T-helper 2 cell treated with Interferon-gamma antibody and Interleukin-4, amounts not matched to agents 5 μg/mL and 100 μg/mL, for 36 hours (primary cell): ENCODE measurements at regions not wholly inside any gene's neighbourhood (a gene's known extent, or its start where the extent isn't known, plus 50 kb on each side); places are given as distances from the start of the nearest gene placed in this dataset.
"Not testable (repeated sequence)": the region's sequence is repeated elsewhere in the genome, so short reads cannot be mapped to it uniquely, and the experiment has no call there.

Experiments
- DNase-seq: peaks from one replicate; pipeline ENCODE4 v3.0.0; 2021; ENCODE audit warnings: low spot score
- H3K27ac Mint-ChIP-seq: one replicate; pipeline ENCODE4 v1.8.0; 2021; ENCODE audit warnings: mild to moderate bottlenecking, mixed read lengths
- H3K27me3 Mint-ChIP-seq: one replicate; pipeline ENCODE4 v1.8.0; 2021; ENCODE audit warnings: low read depth, mixed read lengths
- H3K36me3 Mint-ChIP-seq: one replicate; pipeline ENCODE4 v1.8.0; 2021; ENCODE audit warnings: low read depth, mixed read lengths
- H3K4me1 Mint-ChIP-seq: one replicate; pipeline ENCODE4 v1.8.0; 2021; ENCODE audit warnings: low read depth, mixed read lengths
- H3K4me3 Mint-ChIP-seq: one replicate; pipeline ENCODE4 v1.8.0; 2022; ENCODE audit warnings: mild to moderate bottlenecking, moderate library complexity, mixed read lengths
- H3K9me3 Mint-ChIP-seq: one replicate; pipeline ENCODE4 v1.8.0; 2021; ENCODE audit warnings: mixed read lengths

- H3K36me3 Mint-ChIP-seq, result no peaks in the 10 kb centered on the region
- no peaks in the 10 kb centered on the region for H3K9me3 Mint-ChIP-seq
- no peak overlapping the region for H3K4me3 Mint-ChIP-seq
- H3K27me3 Mint-ChIP-seq, result no peaks in the 10 kb centered on the region
- peaks cover 9% of the 10 kb centered on the region for H3K4me1 Mint-ChIP-seq
- DNase-seq, result no peak
- no peak overlapping the region for H3K27ac Mint-ChIP-seq
Measured at GRCh38 chr21:14827468-14827867, 237.3 kb downstream of the NRIP1 start.

GRCh38 chr21:14826630-14827029 lies 238.2 kb downstream of the NRIP1 start:
- no peak for DNase-seq
- Mint-ChIP-seq H3K36me3 (no peaks in the 10 kb centered on the region), H3K4me3 (no peak overlapping the region), H3K9me3 (no peaks in the 10 kb centered on the region), H3K27ac (no peak overlapping the region), H3K4me1 (peaks cover 9% of the 10 kb centered on the region), H3K27me3 (no peaks in the 10 kb centered on the region)

- peaks cover 9% of the 10 kb centered on the region for H3K4me1 Mint-ChIP-seq
- H3K9me3 Mint-ChIP-seq, result no peaks in the 10 kb centered on the region
- H3K27me3 Mint-ChIP-seq, result no peaks in the 10 kb centered on the region
- DNase-seq, result no peak
- H3K27ac Mint-ChIP-seq, result no peak overlapping the region
- no peak overlapping the region for H3K4me3 Mint-ChIP-seq
- no peaks in the 10 kb centered on the region for H3K36me3 Mint-ChIP-seq
Measured at GRCh38 chr21:14825514-14825974, 239.3 kb downstream of the NRIP1 start.

DNA sequence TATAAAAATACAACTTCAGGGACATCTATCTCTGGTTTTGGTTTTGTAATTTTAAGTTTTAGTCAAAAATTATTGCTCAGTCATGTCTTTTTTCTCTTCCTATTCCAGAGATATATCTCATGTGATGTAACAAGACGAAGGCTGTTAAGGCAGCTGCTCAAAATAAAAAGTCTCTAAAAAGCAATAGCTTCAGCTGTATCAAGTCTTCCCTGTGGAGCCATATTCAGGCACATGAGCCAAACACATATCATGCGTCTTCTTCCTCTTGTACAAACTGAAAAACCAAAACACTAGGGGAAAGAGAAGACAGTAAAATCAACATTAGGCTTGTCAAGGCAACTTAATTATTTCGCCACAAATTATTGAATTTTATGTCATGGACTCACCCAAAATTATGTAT lies 240.7 kb downstream of the NRIP1 start:
- DNase-seq, result no peak
- no peak overlapping the region for H3K27ac Mint-ChIP-seq
- H3K9me3 Mint-ChIP-seq, result no peaks in the 10 kb centered on the region
- no peak overlapping the region for H3K4me3 Mint-ChIP-seq
- no peaks in the 10 kb centered on the region for H3K27me3 Mint-ChIP-seq
- H3K4me1 Mint-ChIP-seq, result peaks cover 6% of the 10 kb centered on the region
- no peaks in the 10 kb centered on the region for H3K36me3 Mint-ChIP-seq

- H3K27me3 Mint-ChIP-seq, result peaks cover 5% of the 10 kb centered on the region
- no peak for DNase-seq
- peaks cover 4% of the 10 kb centered on the region for H3K9me3 Mint-ChIP-seq
- no peak overlapping the region for H3K27ac Mint-ChIP-seq
- H3K4me3 Mint-ChIP-seq, result no peak overlapping the region
- H3K36me3 Mint-ChIP-seq, result no peaks in the 10 kb centered on the region
- peaks cover 3% of the 10 kb centered on the region for H3K4me1 Mint-ChIP-seq
Measured at GRCh38 chr21:14817311-14817710, 247.5 kb downstream of the NRIP1 start.

DNA sequence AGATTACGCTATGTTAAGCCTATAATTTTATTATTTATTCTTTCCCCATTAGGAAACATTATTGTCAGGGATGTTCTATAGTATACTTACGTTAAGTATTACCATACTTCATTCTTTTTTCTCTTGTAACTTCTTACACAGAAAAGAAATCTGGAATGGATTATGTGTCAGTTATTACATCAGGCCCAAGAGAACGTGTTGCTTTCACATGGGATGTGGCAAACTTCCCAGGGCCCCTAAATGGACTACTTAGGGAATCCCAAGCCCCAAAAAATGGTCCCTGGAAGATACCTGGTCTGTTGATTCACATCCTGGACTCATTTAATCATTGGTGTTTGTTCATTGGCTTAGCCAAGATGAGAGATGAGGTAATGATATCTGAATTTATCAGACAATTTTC lies 249.8 kb downstream of the NRIP1 start:
- Mint-ChIP-seq H3K27me3 (peaks cover 5% of the 10 kb centered on the region), H3K27ac (no peak overlapping the region), H3K4me3 (no peak overlapping the region), H3K9me3 (peaks cover 10% of the 10 kb centered on the region), H3K4me1 (peaks cover 3% of the 10 kb centered on the region), H3K36me3 (no peaks in the 10 kb centered on the region)
- DNase-seq, result no peak

- H3K27ac Mint-ChIP-seq, result no peak overlapping the region
- H3K4me1 Mint-ChIP-seq, result peaks cover 3% of the 10 kb centered on the region
- H3K9me3 Mint-ChIP-seq, result peaks cover 10% of the 10 kb centered on the region
- no peak overlapping the region for H3K4me3 Mint-ChIP-seq
- no peaks in the 10 kb centered on the region for H3K36me3 Mint-ChIP-seq
- H3K27me3 Mint-ChIP-seq, result peaks cover 5% of the 10 kb centered on the region
- no peak for DNase-seq
Measured at GRCh38 chr21:14814282-14814681, 250.5 kb downstream of the NRIP1 start.

DNA sequence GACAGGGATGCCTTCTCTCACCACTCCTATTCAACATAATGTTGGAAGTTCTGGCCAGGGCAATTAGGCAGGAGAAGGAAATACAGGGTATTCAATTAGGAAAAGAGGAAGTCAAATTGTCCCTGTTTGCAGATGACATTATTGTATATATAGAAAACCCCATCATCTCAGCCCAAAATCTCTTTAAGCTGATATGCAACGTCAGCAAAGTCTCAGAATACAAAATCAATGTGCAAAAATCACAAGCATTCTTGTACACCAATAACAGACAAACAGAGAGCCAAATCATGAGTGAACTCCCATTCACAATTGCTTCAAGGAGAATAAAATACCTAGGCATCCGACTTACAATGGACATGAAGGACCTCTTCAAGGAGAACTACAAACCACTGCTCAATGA lies 258.1 kb upstream of the SAMSN1 start:
- not testable (repeated sequence) for DNase-seq, H3K36me3 Mint-ChIP-seq

DNA sequence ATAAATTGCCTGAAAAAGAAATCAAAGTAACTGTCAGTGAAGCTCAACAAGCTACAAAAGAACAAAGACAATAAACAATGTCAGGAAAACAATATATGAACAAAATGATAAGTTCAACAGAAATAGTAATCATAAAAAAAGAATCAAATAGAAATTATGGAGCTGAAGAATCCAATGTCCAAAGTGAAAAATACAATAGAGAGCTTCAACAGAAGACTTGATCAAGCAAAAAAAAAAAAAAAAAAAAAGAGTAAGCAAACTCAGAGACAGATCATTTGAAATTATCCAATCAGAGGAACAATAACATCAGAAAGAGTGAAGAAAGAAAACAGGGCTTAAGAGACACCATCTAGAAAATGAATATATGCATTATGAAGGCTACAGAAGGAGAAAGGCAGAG lies 251.4 kb upstream of the SAMSN1 start:
- Mint-ChIP-seq H3K4me1 (no peaks in the 10 kb centered on the region), H3K27me3 (peaks cover 2% of the 10 kb centered on the region), H3K36me3 (no peaks in the 10 kb centered on the region), H3K9me3 (peaks cover 30% of the 10 kb centered on the region), H3K27ac (no peak overlapping the region), H3K4me3 (no peak overlapping the region)
- DNase-seq, result no peak

More for the DNA sequence above, 258.1 kb upstream of the SAMSN1 start:
- H3K9me3 Mint-ChIP-seq, result peaks cover 19% of the 10 kb centered on the region
- H3K4me1 Mint-ChIP-seq, H3K27ac Mint-ChIP-seq, H3K27me3 Mint-ChIP-seq, H3K4me3 Mint-ChIP-seq: not testable (repeated sequence)

GRCh38 chr21:14787312-14787711 lies 241.2 kb upstream of the SAMSN1 start:
- no peak overlapping the region for H3K4me3 Mint-ChIP-seq
- no peak overlapping the region for H3K27ac Mint-ChIP-seq
- H3K4me1 Mint-ChIP-seq, result no peaks in the 10 kb centered on the region
- H3K36me3 Mint-ChIP-seq, result no peaks in the 10 kb centered on the region
- peaks cover 4% of the 10 kb centered on the region for H3K9me3 Mint-ChIP-seq
- H3K27me3 Mint-ChIP-seq, result peaks cover 13% of the 10 kb centered on the region
- no peak for DNase-seq

- H3K27me3 Mint-ChIP-seq, result peaks cover 21% of the 10 kb centered on the region
- H3K4me1 Mint-ChIP-seq, result no peaks in the 10 kb centered on the region
- no peak overlapping the region for H3K27ac Mint-ChIP-seq
- DNase-seq, result no peak
- peaks cover 9% of the 10 kb centered on the region for H3K9me3 Mint-ChIP-seq
- H3K4me3 Mint-ChIP-seq, result no peak overlapping the region
- no peaks in the 10 kb centered on the region for H3K36me3 Mint-ChIP-seq
Measured at GRCh38 chr21:14785679-14786078, 239.6 kb upstream of the SAMSN1 start.

GRCh38 chr21:14773777-14774345 lies 227.7 kb upstream of the SAMSN1 start:
- DNase-seq, result peak; percentile 41
- H3K4me3 Mint-ChIP-seq, result no peak overlapping the region
- no peak overlapping the region for H3K27ac Mint-ChIP-seq
- no peaks in the 10 kb centered on the region for H3K36me3 Mint-ChIP-seq
- no peaks in the 10 kb centered on the region for H3K9me3 Mint-ChIP-seq
- peaks cover 15% of the 10 kb centered on the region for H3K27me3 Mint-ChIP-seq
- H3K4me1 Mint-ChIP-seq, result peaks cover 2% of the 10 kb centered on the region

DNA sequence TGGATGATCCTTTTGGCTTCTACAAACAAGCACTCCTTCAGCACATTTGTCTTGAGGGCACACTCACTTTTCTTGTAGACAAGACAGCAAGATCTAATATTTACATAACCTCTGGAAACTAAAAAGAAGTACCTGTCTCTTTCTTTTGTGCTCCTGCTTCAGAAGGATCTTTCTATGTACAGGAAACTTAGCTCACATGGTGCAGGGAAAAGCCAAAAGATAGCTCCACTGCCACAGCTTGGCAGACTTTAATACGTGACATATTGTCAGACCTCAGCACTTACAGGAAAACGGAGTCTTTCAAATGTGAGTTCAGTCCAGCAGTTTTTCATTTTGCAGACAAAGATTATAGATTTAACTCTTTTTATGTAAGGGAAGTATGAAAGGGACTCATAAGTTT lies 225.5 kb upstream of the SAMSN1 start:
- Mint-ChIP-seq H3K36me3 (no peaks in the 10 kb centered on the region), H3K27me3 (peaks cover 17% of the 10 kb centered on the region), H3K4me1 (peaks cover 6% of the 10 kb centered on the region), H3K9me3 (no peaks in the 10 kb centered on the region), H3K4me3 (no peak overlapping the region), H3K27ac (no peak overlapping the region)
- DNase-seq, result no peak

DNA sequence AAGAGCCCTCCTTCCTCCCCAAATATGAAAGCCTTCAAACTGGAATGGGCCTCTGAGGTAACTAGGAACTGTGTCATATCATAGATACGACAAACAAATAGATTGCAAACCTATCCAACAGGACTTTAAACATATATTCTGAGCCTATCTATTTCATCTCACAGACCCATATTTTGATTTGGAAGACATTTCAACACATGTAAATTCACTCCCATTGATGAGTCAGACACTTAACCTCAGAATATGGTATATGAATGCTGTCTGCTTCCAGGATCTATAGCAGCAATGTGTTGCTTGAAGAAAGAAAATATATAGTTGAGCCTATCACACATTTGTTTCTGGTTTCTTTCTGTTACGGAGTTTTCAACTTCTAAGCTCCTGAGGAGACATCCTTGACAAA lies 221.9 kb upstream of the SAMSN1 start:
- DNase-seq, result no peak
- Mint-ChIP-seq H3K27ac (no peak overlapping the region), H3K4me1 (peaks cover 6% of the 10 kb centered on the region), H3K36me3 (no peaks in the 10 kb centered on the region), H3K9me3 (no peaks in the 10 kb centered on the region), H3K27me3 (peaks cover 2% of the 10 kb centered on the region), H3K4me3 (no peak overlapping the region)

DNA sequence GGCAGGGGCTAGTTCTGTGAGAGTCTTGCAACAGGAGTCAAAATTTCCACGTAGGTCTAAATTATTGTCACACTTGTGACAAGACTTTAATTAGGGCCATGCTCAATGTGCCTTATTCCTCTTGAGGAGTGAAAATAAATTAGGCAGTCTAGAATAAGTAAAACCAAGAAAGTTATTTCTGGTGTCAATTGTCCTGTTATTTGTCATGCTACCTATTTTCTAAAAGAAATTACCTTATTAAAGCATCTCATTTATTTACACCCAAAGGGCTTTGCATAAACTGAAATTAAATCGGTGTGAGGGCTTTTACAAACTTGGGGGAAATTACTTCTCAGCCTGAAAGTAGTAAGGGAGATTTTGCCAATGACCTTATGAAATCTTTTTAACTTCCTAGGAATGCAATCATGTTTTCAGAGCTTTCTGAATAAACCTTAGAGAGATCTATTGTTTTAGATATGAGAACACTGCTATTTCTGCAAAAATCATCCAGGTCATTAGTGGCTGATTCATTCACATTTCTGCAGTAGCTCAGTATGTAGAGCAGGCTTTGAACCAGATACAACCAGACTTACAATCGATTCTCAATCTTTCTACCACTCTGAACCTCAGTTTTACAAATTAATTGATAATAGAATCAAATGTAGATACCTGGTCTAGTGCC lies 221.2 kb upstream of the SAMSN1 start:
- H3K27ac Mint-ChIP-seq, result no peak overlapping the region
- no peak overlapping the region for H3K4me3 Mint-ChIP-seq
- no peaks in the 10 kb centered on the region for H3K9me3 Mint-ChIP-seq
- H3K4me1 Mint-ChIP-seq, result peaks cover 8% of the 10 kb centered on the region
- no peak for DNase-seq
- H3K27me3 Mint-ChIP-seq, result peaks cover 2% of the 10 kb centered on the region
- H3K36me3 Mint-ChIP-seq, result no peaks in the 10 kb centered on the region
